HG03565 (cell line): ENCODE measurements at regions not wholly inside any gene's neighbourhood (a gene's known extent, or its start where the extent isn't known, plus 50 kb on each side); places are given as distances from the start of the nearest gene placed in this dataset.

ENCODE experiments used
- ATAC-seq: cut with Tn5 transposase; IDR thresholded peaks from one replicate; pipeline ENCODE4 v1.9.1; 2021; ENCODE audit warnings: mild to moderate bottlenecking, moderate library complexity; ENCODE audit not compliant: unreplicated experiment

DNA sequence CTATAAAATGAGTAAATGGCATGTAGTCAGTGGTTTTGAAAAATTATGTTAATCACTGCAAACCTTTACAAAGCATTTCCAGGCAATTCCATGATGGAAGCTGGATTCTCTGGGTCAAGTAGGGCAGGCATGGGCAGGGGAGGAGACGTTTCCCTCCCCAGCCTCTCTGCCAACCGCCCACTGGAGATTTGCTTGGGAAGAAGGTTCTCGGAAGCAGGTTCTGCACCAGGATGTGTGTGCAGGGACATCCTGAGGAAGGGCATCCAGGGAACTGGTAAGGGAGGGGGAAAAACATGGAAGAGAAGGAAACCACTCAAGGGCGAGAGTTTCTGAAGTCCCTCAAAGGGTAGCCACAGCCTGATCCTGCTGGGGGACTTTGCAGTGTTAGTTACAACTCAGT lies 469.1 kb downstream of the TSHZ3 start:
- ATAC-seq: no peak

GRCh38 chr19:30879736-30880135 lies 469.5 kb downstream of the TSHZ3 start:
- ATAC-seq: no peak

- ATAC-seq: no peak
Measured at GRCh38 chr19:30879225-30879624, 470.0 kb downstream of the TSHZ3 start.

DNA sequence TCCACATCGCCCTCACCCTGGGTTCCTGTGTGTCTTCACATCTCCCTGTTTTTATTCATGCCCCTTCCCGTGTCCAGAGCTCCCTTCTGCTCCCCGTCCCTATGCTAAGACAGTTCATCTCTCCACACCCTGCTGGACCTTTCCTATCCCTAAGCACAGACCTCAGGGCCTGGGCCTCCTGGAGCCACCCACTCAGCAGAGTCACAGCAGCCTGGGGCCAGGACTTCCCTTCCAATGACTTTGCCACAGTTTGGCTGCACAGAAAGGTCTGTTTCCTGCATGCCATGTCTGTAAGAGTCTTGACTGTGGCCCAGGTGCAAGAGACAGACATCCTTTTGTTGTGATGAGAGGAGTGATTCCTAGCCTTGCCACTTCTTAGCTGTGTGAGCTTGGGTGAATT lies 470.7 kb downstream of the TSHZ3 start:
- ATAC-seq: no peak

- ATAC-seq: no peak
Measured at GRCh38 chr19:30877661-30878113, 471.5 kb downstream of the TSHZ3 start.

DNA sequence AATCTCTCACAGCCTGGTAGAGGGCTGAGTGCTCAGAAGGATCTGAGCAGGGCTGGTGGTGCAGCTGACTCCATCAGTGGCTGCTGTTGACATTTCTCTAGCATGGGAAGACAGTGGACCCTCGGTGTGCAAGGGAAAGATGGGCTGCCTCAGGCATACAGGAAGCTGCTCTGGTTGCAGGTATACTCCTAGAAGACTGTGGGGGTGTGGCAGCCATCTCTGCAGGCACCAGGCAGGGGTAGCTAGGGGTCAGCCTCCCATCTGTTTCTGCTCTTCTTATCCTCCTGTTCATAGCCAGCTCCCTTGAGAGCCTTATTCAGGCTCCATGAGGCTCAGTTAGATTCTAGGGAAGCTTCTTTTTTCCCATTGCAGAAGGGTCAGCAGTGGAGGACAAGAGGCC lies 475.5 kb downstream of the TSHZ3 start:
- no peak for ATAC-seq

DNA sequence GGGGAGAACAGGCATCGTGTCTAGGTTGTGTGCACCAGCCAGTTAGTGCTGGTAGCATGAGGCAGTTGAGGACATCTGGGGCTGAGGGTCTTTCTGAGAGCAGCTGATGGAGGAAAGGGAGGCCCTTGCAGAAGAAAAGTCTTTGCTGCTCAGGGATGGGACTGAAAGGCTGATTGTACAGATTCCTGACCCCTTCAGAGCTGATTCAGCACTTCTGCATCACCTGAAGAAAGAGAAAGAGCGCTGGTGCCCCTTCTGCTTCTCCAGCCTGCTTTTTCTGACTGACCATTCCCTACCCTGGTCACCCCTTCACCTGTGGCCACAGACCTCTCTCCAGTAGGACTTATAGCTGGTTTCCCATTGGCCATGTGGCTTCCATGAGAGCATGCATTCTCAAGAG lies 476.2 kb downstream of the TSHZ3 start:
- ATAC-seq: no peak

- ATAC-seq: no peak
Measured at GRCh38 chr19:30871979-30872378, 477.3 kb downstream of the TSHZ3 start.

- ATAC-seq: no peak
Measured at GRCh38 chr19:30870876-30871275, 478.4 kb downstream of the TSHZ3 start.

DNA sequence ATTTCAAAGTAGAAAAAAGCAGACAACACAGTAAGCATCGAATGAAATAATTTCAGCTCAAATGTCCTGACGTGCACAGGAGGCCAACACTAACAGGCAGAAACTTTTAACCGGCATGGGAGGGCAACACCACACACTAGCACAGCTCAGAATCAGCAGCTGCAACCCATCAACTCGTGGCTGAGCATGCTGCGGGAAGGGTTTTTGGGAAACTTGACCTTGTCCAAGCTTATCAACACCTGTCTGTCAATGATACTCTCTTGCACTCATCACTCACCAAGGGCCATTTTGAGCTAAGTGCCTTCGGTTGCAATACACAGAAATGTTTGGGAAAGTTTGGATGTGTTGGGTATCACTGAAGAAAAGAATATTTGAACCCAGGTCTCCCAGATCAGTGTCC lies 483.7 kb downstream of the TSHZ3 start:
- no peak for ATAC-seq

DNA sequence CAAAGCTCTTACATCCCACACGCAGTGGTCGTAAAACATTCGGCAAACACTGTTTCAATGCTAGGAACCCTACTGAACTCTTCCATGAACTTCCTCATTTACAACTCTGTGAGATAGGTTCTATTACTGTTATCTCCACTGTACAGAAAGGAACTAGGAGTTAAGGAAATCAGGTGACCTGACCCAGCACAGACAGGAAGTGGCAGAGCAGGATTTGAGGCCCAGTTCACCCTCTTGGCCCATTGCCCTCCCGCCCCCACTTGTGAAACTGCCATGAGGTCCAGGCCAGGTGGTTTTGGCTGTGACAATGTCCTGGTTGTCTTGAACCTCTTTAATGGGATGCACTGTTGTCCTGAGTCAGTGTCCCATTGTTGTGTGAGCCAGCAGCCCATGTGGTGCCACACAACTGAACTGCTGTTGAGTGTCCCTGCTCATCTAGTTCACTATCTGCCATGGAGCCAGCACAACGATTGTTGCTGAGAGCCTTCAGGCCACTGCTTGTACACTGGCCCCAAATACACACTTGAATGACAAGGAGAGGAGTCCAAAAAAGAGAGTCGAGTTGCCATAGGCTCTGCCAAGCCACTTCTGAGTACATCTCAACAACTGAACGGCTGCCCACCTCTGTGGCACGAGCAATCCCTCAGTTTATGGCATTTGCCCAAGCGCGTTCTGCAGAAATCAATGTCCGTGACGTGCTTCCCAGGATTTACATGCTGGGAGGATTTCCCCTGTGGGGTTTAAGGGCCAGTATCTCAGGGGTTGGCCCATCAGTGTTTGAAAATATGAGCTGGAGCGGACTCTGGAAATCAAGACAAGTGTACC lies 484.6 kb downstream of the TSHZ3 start:
- no peak for ATAC-seq

GRCh38 chr19:30862876-30863275 lies 486.4 kb downstream of the TSHZ3 start:
- no peak for ATAC-seq

GRCh38 chr19:30861919-30862318 lies 487.3 kb downstream of the TSHZ3 start:
- no peak for ATAC-seq

- ATAC-seq: no peak
Measured at GRCh38 chr19:30857966-30858490, 485.8 kb downstream of the ZNF536 start.

GRCh38 chr19:30857388-30857787 lies 485.2 kb downstream of the ZNF536 start:
- no peak for ATAC-seq

DNA sequence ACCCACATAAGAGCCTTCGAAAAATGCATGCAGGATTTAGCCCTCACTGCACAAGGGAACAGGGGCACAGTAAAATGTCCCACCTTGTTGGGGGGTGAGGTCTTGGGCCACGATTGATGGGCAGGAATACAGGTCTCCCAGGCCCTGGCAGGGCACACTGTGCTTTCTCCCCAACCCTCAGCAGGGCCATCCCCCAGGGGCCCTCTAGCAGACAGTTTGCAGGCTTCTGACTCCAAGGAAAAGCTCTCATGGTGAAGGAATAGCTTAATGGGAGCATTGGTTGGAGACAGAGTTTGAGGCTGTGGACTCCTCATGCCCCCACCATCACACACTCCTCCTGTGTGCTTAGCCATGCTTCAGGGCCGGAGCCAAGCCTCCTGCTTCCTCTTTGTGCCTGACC lies 484.6 kb downstream of the ZNF536 start:
- ATAC-seq: no peak

DNA sequence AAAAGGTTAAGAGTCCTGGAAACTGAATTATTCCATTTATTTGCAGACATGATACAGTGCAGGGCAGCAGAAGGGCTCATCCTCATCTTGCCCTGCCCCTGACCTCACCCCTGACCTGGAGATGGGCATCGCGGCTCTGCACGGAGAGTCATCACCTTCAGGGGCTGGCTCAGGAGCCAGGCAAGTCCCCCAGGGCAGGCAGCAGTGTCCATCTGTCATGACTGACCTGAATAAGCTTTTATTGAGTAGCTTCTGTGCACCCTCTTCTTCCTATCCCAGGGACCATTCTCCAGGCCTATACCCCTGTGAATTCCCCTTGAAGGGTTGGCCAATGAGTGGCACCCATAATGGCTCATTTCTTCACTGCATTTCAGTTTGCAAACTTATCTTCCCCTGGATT lies 484.2 kb downstream of the ZNF536 start:
- no peak for ATAC-seq

DNA sequence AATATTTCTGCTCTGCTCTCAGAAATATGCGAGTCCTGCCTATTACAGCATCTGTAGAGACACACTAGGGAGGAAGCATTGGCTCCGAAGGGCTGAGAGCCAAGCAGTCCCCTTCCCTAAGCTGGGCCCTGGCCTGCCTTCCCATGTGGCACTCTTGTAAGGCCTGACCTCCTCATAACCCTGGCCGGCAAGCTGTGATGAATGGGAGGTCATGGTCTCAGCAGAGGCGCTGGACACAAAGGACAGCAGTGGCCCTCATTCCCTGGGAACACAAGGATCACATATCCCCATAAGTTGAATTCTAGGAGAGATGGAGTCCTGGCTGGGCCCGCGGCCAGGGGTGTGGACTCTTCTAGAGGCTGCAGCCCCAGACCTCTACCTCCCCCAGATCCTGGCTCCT lies 483.3 kb downstream of the ZNF536 start:
- no peak for ATAC-seq

GRCh38 chr19:30854661-30855060 lies 482.5 kb downstream of the ZNF536 start:
- ATAC-seq: no peak

DNA sequence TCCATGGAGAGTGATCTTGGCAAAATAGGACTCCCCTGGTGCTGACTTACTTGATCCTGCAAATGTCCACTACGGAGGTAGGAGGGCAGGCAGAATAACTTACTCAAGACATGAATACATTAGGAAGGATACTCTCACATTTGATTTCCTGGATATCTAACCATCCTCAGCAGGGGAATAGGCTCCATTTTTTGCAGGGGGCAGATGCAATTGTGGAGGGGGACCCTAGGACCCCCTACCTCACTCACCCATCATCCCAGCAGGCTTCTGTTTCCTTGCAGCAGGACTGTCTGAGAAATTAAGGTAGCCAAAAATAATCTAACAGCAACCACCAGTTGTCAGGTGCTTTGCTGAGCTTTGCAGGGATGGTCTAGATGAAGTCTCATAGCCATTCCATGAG lies 482.0 kb downstream of the ZNF536 start:
- no peak for ATAC-seq

DNA sequence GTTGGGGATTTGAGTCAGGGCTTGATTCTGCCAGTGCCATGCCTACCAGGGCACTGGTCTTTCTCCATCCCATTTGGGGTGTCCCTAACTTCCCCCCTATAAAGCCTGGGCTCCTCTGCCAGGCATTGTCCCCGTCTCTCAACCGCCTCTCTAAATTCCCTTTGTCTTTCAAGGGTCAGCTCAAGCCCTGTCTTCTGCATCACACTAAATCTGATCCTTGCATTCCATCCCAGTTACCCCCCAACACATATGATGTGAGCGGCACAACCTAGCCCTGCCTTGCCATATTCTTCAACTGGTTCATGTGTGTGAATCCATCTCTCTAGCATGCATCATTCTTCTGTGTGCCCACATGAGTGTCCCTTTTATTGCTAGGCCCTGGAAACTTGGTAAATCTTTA lies 480.9 kb downstream of the ZNF536 start:
- ATAC-seq: no peak

GRCh38 chr19:30852168-30852567 lies 480.0 kb downstream of the ZNF536 start:
- no peak for ATAC-seq

- ATAC-seq: no peak
Measured at GRCh38 chr19:30851646-30852045, 479.5 kb downstream of the ZNF536 start.
